ENCODE measurements at regions not wholly inside any gene's neighbourhood (a gene's known extent, or its start where the extent isn't known, plus 50 kb on each side); places are given as distances from the start of the nearest gene placed in this dataset.
"Not testable (repeated sequence)": the region's sequence is repeated elsewhere in the genome, so short reads cannot be mapped to it uniquely, and the experiment has no call there.

DNA sequence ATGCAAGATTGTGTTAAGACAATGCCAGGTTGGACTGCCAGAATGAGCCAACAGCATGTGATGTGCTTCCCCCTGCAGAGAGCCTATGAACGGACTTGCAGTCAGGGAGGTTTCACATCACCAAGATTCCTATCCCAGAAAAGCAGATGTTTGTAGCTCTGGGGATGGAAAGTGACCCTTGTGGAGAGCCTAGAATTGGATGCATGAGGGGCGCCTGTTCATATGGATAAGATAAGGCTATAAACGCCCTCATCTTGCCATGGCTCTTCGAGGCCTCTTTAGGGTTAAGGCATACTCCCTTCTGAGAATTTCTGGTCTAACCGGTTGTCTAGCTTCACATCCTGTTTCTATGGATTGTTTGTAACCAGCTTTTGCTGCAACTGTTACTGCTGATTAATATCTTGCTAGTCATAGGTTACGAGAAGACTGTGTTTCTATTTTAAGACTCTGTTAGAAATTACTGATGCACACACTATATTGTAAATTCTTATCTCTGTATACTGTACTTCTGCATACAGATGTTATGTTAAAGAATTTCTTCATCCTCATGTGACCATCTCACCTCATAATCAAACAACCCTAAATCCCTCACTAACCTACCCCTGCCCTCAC lies 295.8 kb downstream of the PTGER3 start:
- not testable (repeated sequence) for H3K27me3 ChIP-seq (ENCODE audit: control insufficient read depth in 2 of 2, insufficient read depth in 1 of 2, low read length in 1 of 2); H3K27ac ChIP-seq (ENCODE audit: low read depth in 1 of 2, low read length in 1 of 2); H3K4me3 ChIP-seq (ENCODE audit: low read length in 2 of 2); H3K36me3 ChIP-seq (ENCODE audit: control insufficient read depth in 2 of 2, insufficient read depth in 2 of 2, low read length in 1 of 2); H3K9me3 ChIP-seq (ENCODE audit: control insufficient read depth in 2 of 2, insufficient read depth in 1 of 2, low read length in 1 of 2); DNase-seq (ENCODE audit: low read depth in 6 of 9, low spot score in 9 of 9)
- 64% methylated on average over 6 of the region's 6 CpGs for WGBS
- H3K4me1 ChIP-seq (ENCODE audit: control insufficient read depth in 2 of 2, insufficient read depth in 2 of 2, low read length in 2 of 2) = peaks cover 0 to 11% of the 10 kb centered on the region in 2 donors

DNA sequence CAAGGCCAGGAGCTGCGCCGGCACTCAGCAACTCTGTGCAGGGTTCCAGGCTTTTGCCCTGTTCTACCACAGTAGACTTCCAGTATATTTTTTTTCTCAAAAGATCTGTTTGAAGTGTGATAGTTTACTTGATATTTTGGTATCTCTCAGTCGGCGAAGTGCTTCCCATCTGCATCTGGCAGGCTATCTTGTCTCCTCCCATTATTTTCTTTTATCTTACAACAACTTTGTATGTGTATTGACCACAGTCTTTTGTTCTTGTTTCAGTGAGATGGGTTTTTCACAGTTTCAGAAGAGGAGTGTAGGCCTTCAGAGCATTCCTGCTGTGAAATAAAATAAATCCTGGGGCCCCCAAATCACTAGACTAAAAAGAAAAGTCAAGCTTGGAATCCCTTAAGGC lies 292.9 kb downstream of the PTGER3 start:
- H3K36me3 ChIP-seq (ENCODE audit: control insufficient read depth in 2 of 2, insufficient read depth in 2 of 2, low read length in 1 of 2) = no peaks in the 10 kb centered on the region
- H3K9me3 ChIP-seq (ENCODE audit: control insufficient read depth in 2 of 2, insufficient read depth in 1 of 2, low read length in 1 of 2) = no peaks in the 10 kb centered on the region
- no peak for DNase-seq (ENCODE audit: low read depth in 6 of 9, low spot score in 9 of 9)
- no peak overlapping the region for H3K4me3 ChIP-seq (ENCODE audit: low read length in 2 of 2)
- H3K4me1 ChIP-seq (ENCODE audit: control insufficient read depth in 2 of 2, insufficient read depth in 2 of 2, low read length in 2 of 2) = peaks cover 0 to 11% of the 10 kb centered on the region in 2 donors
- WGBS = 91% methylated on average over 4 of the region's 4 CpGs
- no peaks in the 10 kb centered on the region for H3K27me3 ChIP-seq (ENCODE audit: control insufficient read depth in 2 of 2, insufficient read depth in 1 of 2, low read length in 1 of 2)
- H3K27ac ChIP-seq (ENCODE audit: low read depth in 1 of 2, low read length in 1 of 2) = no peak overlapping the region

DNA sequence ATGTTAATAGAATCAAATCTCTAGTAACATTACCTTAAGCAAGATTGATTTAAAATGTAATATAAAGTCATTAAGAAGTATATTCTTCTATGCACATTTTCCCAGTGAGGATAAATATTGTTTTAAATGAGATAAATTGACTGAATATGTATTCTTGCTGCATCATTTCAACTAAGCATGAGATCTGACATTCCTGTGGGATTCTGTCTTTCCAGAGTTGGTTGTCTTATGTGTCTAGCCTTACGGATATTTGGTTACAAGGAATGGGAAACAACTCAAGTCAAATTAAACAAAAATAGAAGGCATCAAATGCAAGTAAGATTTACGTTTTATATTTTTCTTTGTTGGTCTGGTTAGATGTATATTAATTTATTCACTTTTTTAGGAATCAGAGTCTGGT lies 287.5 kb downstream of the PTGER3 start:
- no peaks in the 10 kb centered on the region for H3K9me3 ChIP-seq (ENCODE audit: control insufficient read depth in 2 of 2, insufficient read depth in 1 of 2, low read length in 1 of 2)
- no peak overlapping the region for H3K4me3 ChIP-seq (ENCODE audit: low read length in 2 of 2)
- 88% methylated on average over 2 of the region's 2 CpGs for WGBS
- H3K27ac ChIP-seq (ENCODE audit: low read depth in 1 of 2, low read length in 1 of 2) = no peak overlapping the region
- no peaks in the 10 kb centered on the region for H3K36me3 ChIP-seq (ENCODE audit: control insufficient read depth in 2 of 2, insufficient read depth in 2 of 2, low read length in 1 of 2)
- no peaks in the 10 kb centered on the region for H3K4me1 ChIP-seq (ENCODE audit: control insufficient read depth in 2 of 2, insufficient read depth in 2 of 2, low read length in 2 of 2)
- no peaks in the 10 kb centered on the region for H3K27me3 ChIP-seq (ENCODE audit: control insufficient read depth in 2 of 2, insufficient read depth in 1 of 2, low read length in 1 of 2)
- no peak for DNase-seq (ENCODE audit: low read depth in 6 of 9, low spot score in 9 of 9)

DNA sequence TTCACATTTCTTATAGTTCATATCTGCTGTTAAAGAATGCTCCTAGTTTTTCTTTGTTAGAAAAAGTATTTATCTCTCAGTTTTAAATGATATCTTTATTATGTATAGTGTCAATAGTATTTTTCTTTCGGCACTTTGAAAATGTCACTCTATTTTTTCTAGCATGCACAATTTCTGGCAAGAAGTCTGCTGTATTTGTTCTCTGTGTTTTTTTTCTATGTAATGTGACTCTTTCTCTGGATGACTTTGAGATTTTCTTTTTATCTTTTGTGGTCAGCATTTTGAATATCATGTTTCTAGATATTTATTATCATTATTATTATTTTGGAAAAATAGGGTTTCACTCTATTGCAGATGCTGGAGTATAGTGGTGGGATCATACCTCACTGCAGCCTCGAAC lies 285.2 kb downstream of the PTGER3 start:
- DNase-seq (ENCODE audit: low read depth in 6 of 9, low spot score in 9 of 9) = no peak
- Histone ChIP-seq H3K36me3 (ENCODE audit: control insufficient read depth in 2 of 2, insufficient read depth in 2 of 2, low read length in 1 of 2) (no peaks in the 10 kb centered on the region), H3K27ac (ENCODE audit: low read depth in 1 of 2, low read length in 1 of 2) (no peak overlapping the region), H3K4me1 (ENCODE audit: control insufficient read depth in 2 of 2, insufficient read depth in 2 of 2, low read length in 2 of 2) (no peaks in the 10 kb centered on the region), H3K4me3 (ENCODE audit: low read length in 2 of 2) (no peak overlapping the region), H3K27me3 (ENCODE audit: control insufficient read depth in 2 of 2, insufficient read depth in 1 of 2, low read length in 1 of 2) (no peaks in the 10 kb centered on the region), H3K9me3 (ENCODE audit: control insufficient read depth in 2 of 2, insufficient read depth in 1 of 2, low read length in 1 of 2) (no peaks in the 10 kb centered on the region)
- WGBS = 91% methylated on average over 2 of the region's 2 CpGs

DNA sequence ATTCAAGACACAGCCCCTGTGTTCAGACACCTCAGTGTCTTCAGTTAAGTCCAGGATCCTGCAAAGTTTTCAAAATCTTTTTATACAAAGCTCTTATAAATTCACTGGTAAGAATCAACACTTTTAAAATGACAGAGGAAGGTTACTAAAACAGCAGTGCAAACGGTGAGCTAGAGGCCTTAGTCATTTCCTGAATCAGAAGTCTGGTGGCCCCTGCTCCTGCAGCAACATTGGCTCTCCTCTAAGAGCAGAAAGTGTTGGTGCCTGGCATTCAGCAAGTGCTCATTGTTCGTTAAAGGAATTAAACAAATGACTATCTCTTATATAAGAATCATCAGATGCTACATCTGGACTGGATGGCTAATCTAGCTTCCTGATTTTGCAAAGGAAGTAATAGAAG lies 282.9 kb downstream of the PTGER3 start:
- Histone ChIP-seq H3K9me3 (ENCODE audit: control insufficient read depth in 2 of 2, insufficient read depth in 1 of 2, low read length in 1 of 2) (no peaks in the 10 kb centered on the region), H3K27ac (ENCODE audit: low read depth in 1 of 2, low read length in 1 of 2) (no peak overlapping the region), H3K4me3 (ENCODE audit: low read length in 2 of 2) (no peak overlapping the region), H3K4me1 (ENCODE audit: control insufficient read depth in 2 of 2, insufficient read depth in 2 of 2, low read length in 2 of 2) (no peaks in the 10 kb centered on the region), H3K27me3 (ENCODE audit: control insufficient read depth in 2 of 2, insufficient read depth in 1 of 2, low read length in 1 of 2) (no peaks in the 10 kb centered on the region), H3K36me3 (ENCODE audit: control insufficient read depth in 2 of 2, insufficient read depth in 2 of 2, low read length in 1 of 2) (no peaks in the 10 kb centered on the region)
- WGBS = 9% methylated on average over 2 of the region's 2 CpGs
- DNase-seq (ENCODE audit: low read depth in 6 of 9, low spot score in 9 of 9) = no peak

DNA sequence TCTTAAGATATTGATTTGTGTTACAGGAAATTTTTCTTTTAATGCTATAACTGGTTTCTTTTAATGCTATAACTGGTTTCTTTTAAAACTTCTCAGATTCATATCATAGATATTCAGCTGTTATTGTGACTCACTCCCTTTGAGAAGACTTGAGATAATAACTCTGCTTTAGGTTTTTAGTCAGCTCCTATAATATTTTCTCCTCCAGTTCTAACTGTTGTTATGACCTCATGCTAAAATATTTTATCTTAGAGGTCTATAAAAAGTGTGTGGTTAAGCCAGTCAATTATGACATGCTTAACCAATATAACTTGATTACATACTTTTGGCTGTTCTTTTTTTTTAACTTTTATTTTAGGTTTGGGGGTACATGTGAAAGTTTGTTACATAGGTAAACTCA lies 280.2 kb downstream of the PTGER3 start:
- no peaks in the 10 kb centered on the region for H3K9me3 ChIP-seq (ENCODE audit: control insufficient read depth in 2 of 2, insufficient read depth in 1 of 2, low read length in 1 of 2)

DNA sequence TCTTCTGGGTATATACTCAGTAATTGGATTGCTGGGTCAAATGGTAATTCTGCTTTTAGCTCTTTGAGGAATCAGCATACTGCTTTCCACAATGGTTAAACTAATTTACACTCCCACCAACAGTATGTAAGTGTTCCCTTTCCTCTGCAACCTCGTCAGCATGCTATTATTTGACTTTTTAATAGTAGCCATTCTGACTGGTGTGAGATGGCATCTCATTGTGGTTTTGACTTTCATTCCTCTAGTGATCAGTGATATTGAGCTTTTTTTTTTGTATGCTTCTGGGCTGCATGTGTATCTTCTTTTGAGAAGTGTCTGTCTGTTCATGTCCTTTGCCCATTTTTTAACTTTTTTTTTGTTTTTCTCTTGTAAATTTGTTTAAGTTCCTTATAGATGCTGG lies 279.4 kb downstream of the PTGER3 start:
- no peaks in the 10 kb centered on the region for H3K36me3 ChIP-seq (ENCODE audit: control insufficient read depth in 2 of 2, insufficient read depth in 2 of 2, low read length in 1 of 2)
- H3K27ac ChIP-seq (ENCODE audit: low read depth in 1 of 2, low read length in 1 of 2) = no peak overlapping the region
- no peaks in the 10 kb centered on the region for H3K9me3 ChIP-seq (ENCODE audit: control insufficient read depth in 2 of 2, insufficient read depth in 1 of 2, low read length in 1 of 2)
- no peaks in the 10 kb centered on the region for H3K4me1 ChIP-seq (ENCODE audit: control insufficient read depth in 2 of 2, insufficient read depth in 2 of 2, low read length in 2 of 2)
- no peaks in the 10 kb centered on the region for H3K27me3 ChIP-seq (ENCODE audit: control insufficient read depth in 2 of 2, insufficient read depth in 1 of 2, low read length in 1 of 2)
- DNase-seq (ENCODE audit: low read depth in 6 of 9, low spot score in 9 of 9) = no peak
- WGBS = 93% methylated on average over 1 of the region's 1 CpG
- no peak overlapping the region for H3K4me3 ChIP-seq (ENCODE audit: low read length in 2 of 2)

More for the DNA sequence above, 280.2 kb downstream of the PTGER3 start:
- H3K4me1 ChIP-seq (ENCODE audit: control insufficient read depth in 2 of 2, insufficient read depth in 2 of 2, low read length in 2 of 2) = no peaks in the 10 kb centered on the region
- no peaks in the 10 kb centered on the region for H3K36me3 ChIP-seq (ENCODE audit: control insufficient read depth in 2 of 2, insufficient read depth in 2 of 2, low read length in 1 of 2)
- DNase-seq (ENCODE audit: low read depth in 6 of 9, low spot score in 9 of 9) = no peak
- H3K27me3 ChIP-seq (ENCODE audit: control insufficient read depth in 2 of 2, insufficient read depth in 1 of 2, low read length in 1 of 2) = no peaks in the 10 kb centered on the region
- no peak overlapping the region for H3K27ac ChIP-seq (ENCODE audit: low read depth in 1 of 2, low read length in 1 of 2)
- no peak overlapping the region for H3K4me3 ChIP-seq (ENCODE audit: low read length in 2 of 2)

DNA sequence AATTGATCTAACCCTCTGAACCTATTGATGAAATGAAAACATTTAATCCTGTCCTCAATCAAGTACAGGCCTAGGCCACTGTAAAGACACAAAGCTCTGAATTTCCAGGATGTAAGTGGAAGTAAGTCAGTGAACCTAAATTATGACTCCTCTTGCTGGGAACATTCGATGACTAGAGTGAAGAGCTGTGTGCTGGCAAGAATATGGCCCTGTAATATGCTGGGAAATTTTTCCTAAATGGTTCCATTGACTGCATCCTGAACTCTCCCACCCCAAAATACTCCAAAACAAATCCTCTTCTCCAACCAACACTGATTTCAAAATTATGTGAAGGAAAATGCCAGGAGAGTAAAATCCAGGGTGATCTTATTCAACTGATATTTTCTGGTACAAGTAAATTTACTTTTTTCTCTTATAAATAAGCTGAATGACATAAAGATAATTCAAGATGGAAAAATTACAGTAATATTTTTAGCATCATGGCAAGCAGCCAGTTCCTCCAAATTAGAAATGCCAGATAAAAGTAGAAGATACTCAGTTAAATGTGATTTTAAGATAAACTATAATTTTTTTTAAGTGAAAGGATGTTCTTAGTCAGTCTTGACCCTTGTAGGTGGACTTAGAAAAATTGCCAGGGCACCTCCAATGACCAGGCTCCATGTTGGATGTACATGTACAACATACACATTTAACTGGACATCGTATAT lies 269.4 kb downstream of the PTGER3 start:
- H3K4me3 ChIP-seq (ENCODE audit: low read length in 2 of 2) = no peak overlapping the region
- 90% methylated on average over 2 of the region's 2 CpGs for WGBS

DNA sequence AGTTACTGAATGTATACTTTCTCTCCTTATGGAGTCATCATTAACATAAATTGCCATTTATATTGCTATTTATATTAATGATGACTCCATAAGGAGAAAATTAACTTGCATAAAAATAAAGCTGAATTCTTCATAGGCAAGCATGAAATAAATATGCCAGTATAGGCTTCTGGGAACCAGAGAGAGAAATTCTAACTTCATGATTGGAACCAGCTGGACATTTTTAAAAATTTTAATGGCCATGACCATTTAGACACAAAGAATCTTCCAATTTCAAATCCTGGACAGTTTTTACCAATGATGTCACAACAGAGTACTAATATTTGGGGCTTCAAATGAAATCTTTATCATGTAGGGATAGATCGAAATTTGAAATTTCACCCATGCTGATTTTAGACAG lies 268.7 kb downstream of the PTGER3 start:
- Histone ChIP-seq H3K36me3 (ENCODE audit: control insufficient read depth in 2 of 2, insufficient read depth in 2 of 2, low read length in 1 of 2) (no peaks in the 10 kb centered on the region), H3K4me3 (ENCODE audit: low read length in 2 of 2) (no peak overlapping the region), H3K9me3 (ENCODE audit: control insufficient read depth in 2 of 2, insufficient read depth in 1 of 2, low read length in 1 of 2) (peaks cover 0 to 5% of the 10 kb centered on the region in 2 donors), H3K27me3 (ENCODE audit: control insufficient read depth in 2 of 2, insufficient read depth in 1 of 2, low read length in 1 of 2) (no peaks in the 10 kb centered on the region), H3K4me1 (ENCODE audit: control insufficient read depth in 2 of 2, insufficient read depth in 2 of 2, low read length in 2 of 2) (no peaks in the 10 kb centered on the region), H3K27ac (ENCODE audit: low read depth in 1 of 2, low read length in 1 of 2) (no peak overlapping the region)
- no peak for DNase-seq (ENCODE audit: low read depth in 6 of 9, low spot score in 9 of 9)
- 96% methylated on average over 1 of the region's 1 CpG for WGBS

More for the DNA sequence above, 269.4 kb downstream of the PTGER3 start:
- no peak for DNase-seq (ENCODE audit: low read depth in 6 of 9, low spot score in 9 of 9)
- Histone ChIP-seq H3K27me3 (ENCODE audit: control insufficient read depth in 2 of 2, insufficient read depth in 1 of 2, low read length in 1 of 2) (no peaks in the 10 kb centered on the region), H3K36me3 (ENCODE audit: control insufficient read depth in 2 of 2, insufficient read depth in 2 of 2, low read length in 1 of 2) (no peaks in the 10 kb centered on the region), H3K4me1 (ENCODE audit: control insufficient read depth in 2 of 2, insufficient read depth in 2 of 2, low read length in 2 of 2) (no peaks in the 10 kb centered on the region), H3K9me3 (ENCODE audit: control insufficient read depth in 2 of 2, insufficient read depth in 1 of 2, low read length in 1 of 2) (peaks cover 0 to 5% of the 10 kb centered on the region in 2 donors), H3K27ac (ENCODE audit: low read depth in 1 of 2, low read length in 1 of 2) (no peak overlapping the region)

Measured in thymus (tissue), 11 donors.